Esophagus squamous epithelium (tissue), 5 donors: ENCODE measurements at regions not wholly inside any gene's neighbourhood (a gene's known extent, or its start where the extent isn't known, plus 50 kb on each side); places are given as distances from the start of the nearest gene placed in this dataset.

Experiments used
- DNase-seq: peaks from one replicate; lab custom pipeline; 2025; lab: John Stamatoyannopoulos, UW
- H3K27ac ChIP-seq, 4 donors: fragments of 200-600 bp; sonication (generic); one replicate each; pipeline ENCODE4 v1.5.1; 2016 to 2019; ENCODE audit warnings: mild to moderate bottlenecking in 1 of 4
- H3K27me3 ChIP-seq, 4 donors: fragments of 200-600 bp; sonication (generic); 1 replicate in 3 of 4; 2 replicates in 1 of 4; pipeline versions ENCODE4 v1.5.1 to v1.6.0; 2017 to 2021; ENCODE audit warnings: antibody characterized with exemption in 1 of 4
- H3K36me3 ChIP-seq, 3 donors: fragments of 200-600 bp; sonication (generic); one replicate each; pipeline ENCODE4 v1.5.1; 2016 to 2019
- H3K4me1 ChIP-seq, 3 donors: fragments of 200-600 bp; sonication (generic); one replicate each; pipeline ENCODE4 v1.5.1; 2017 to 2019
- H3K4me3 ChIP-seq, 4 donors: fragments of 200-600 bp; sonication (generic); 1 replicate in 3 of 4; 2 replicates in 1 of 4; pipeline ENCODE4 v1.5.1; 2016 to 2019; ENCODE audit warnings: mild to moderate bottlenecking in 2 of 4, moderate library complexity in 1 of 4
- H3K9me3 ChIP-seq, 3 donors: fragments of 200-600 bp; sonication (generic); one replicate each; pipeline ENCODE4 v1.5.1; 2016 to 2019
- POLR2A ChIP-seq, 4 donors: fragments of 450-650 bp; IDR thresholded peaks; one replicate each; pipeline ENCODE4 v1.6.1; 2017; ENCODE audit warnings: antibody characterized with exemption in 4 of 4, mild to moderate bottlenecking in 4 of 4, moderate library complexity in 3 of 4
- WGBS, 2 donors: methylation state at CpG; one replicate each; pipeline ENCODE4 v1.1.5; 2018; 5-methylcytosine and 5-hydroxymethylcytosine counted together
- intact Hi-C: fragments of 100-400 bp; cut with DNase I; formaldehyde crosslinking; loops from one replicate; pipeline ENCODE4 v1.15.0; 2022
- TF ChIP-seq, protein P1 (sequence below), 6 experiments: fragments of 450-650 bp in 4 of 6; fragments of 200-600 bp in 2 of 6; sonication (generic) in 2 of 6; IDR thresholded peaks; one replicate each; pipeline ENCODE4 v1.5.1; 2016 to 2019; ENCODE audit warnings: antibody characterized with exemption in 6 of 6, mild to moderate bottlenecking in 4 of 6, moderate library complexity in 4 of 6
- donor health status: DM: yes; HTN: yes; CAD: no.

- Histone ChIP-seq H3K9me3 (no peaks in the 10 kb centered on the region), H3K27me3 (no peaks in the 10 kb centered on the region), H3K36me3 (no peaks in the 10 kb centered on the region), H3K4me1 (no peaks in the 10 kb centered on the region), H3K4me3 (no peak overlapping the region), H3K27ac (no peak overlapping the region)
- intact Hi-C loops = no loop called here
- DNase-seq = no peak
- TF ChIP-seq POLR2A (IDR thresholded peaks at IDR 0.05) = no peak
- TF ChIP-seq, protein P1, sequence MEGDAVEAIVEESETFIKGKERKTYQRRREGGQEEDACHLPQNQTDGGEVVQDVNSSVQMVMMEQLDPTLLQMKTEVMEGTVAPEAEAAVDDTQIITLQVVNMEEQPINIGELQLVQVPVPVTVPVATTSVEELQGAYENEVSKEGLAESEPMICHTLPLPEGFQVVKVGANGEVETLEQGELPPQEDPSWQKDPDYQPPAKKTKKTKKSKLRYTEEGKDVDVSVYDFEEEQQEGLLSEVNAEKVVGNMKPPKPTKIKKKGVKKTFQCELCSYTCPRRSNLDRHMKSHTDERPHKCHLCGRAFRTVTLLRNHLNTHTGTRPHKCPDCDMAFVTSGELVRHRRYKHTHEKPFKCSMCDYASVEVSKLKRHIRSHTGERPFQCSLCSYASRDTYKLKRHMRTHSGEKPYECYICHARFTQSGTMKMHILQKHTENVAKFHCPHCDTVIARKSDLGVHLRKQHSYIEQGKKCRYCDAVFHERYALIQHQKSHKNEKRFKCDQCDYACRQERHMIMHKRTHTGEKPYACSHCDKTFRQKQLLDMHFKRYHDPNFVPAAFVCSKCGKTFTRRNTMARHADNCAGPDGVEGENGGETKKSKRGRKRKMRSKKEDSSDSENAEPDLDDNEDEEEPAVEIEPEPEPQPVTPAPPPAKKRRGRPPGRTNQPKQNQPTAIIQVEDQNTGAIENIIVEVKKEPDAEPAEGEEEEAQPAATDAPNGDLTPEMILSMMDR (IDR thresholded peaks at IDR 0.05) = no peak
- WGBS, 2 donors = 88 to 89% methylated on average over 2 of the region's 2 CpGs
Observed at GRCh38 chr13:103312467-103312866, 246.2 kb upstream of the SLC10A2 start.

DNA sequence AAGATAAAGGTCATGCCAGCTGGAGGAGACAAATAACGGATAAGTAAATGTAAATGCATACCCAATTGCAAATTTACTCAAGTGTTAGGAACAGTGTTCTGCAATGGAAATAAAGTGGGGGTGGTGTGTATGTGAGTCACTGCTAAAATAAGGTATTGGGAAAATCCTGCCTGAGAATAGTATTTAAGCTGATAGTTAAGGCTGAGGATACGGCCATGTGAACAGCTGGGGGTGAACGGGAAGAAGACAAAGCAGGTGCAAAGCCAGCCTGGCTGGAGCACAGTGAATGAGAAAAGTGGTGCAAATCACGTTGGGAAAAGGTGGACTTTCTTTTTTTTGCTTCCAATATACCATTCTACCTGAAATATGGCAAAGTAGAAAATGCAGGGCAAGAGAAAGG lies 242.4 kb upstream of the SLC10A2 start:
- no peak overlapping the region for H3K4me3 ChIP-seq
- DNase-seq = no peak
- TF ChIP-seq, protein P1 (IDR thresholded peaks at IDR 0.05) = no peak
- no peak for TF ChIP-seq POLR2A (IDR thresholded peaks at IDR 0.05)
- intact Hi-C loops = no loop called here
- WGBS, 2 donors = 69 to 72% methylated on average over 4 of the region's 4 CpGs
- H3K27ac ChIP-seq = no peak overlapping the region
- no peaks in the 10 kb centered on the region for H3K27me3 ChIP-seq
- no peaks in the 10 kb centered on the region for H3K36me3 ChIP-seq
- no peaks in the 10 kb centered on the region for H3K4me1 ChIP-seq
- H3K9me3 ChIP-seq = no peaks in the 10 kb centered on the region

- intact Hi-C loops = no loop called here
- WGBS, 2 donors = 75 to 85% methylated on average over 7 of the region's 7 CpGs
- DNase-seq = no peak
- TF ChIP-seq, protein P1 (IDR thresholded peaks at IDR 0.05) = no peak
- no peak for TF ChIP-seq POLR2A (IDR thresholded peaks at IDR 0.05)
- no peak overlapping the region for H3K27ac ChIP-seq
- no peaks in the 10 kb centered on the region for H3K36me3 ChIP-seq
- H3K4me1 ChIP-seq = no peaks in the 10 kb centered on the region
- no peak overlapping the region for H3K4me3 ChIP-seq
- H3K9me3 ChIP-seq = no peaks in the 10 kb centered on the region
- no peaks in the 10 kb centered on the region for H3K27me3 ChIP-seq
Observed at GRCh38 chr13:103306163-103306562, 239.9 kb upstream of the SLC10A2 start.

DNA sequence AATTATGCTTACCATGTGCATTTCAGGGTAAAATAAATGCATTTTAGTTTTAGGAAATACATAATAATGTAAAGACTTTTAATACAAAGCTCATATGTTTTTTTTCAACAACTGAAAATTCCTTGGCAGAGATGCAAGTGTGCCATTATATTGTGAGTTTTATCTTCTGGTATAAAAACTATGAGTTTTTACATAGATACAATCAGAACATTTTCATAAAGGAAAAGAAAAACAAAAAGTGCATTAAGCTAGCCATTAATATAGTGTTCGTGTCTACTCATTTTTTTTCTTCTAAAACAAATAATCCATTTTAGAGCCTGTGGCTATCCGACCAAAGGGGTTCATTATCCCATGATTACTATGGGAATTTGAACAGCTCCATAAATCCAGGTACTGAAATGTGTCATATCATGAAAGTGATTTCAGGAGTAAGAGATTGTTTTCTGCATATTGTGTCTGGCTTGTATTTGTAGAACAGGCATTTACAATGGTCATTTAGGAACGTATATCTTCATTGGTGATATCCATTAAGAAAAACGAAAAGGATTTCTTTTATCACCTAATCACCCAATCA lies 236.9 kb upstream of the SLC10A2 start:
- DNase-seq = no peak
- H3K4me3 ChIP-seq = no peak overlapping the region
- no peaks in the 10 kb centered on the region for H3K4me1 ChIP-seq
- H3K9me3 ChIP-seq = no peaks in the 10 kb centered on the region
- no peak overlapping the region for H3K27ac ChIP-seq
- 61 to 64% methylated on average over 4 of the region's 4 CpGs for WGBS, 2 donors
- no peak for TF ChIP-seq POLR2A (IDR thresholded peaks at IDR 0.05)
- TF ChIP-seq, protein P1 (IDR thresholded peaks at IDR 0.05) = no peak
- no peaks in the 10 kb centered on the region for H3K36me3 ChIP-seq
- intact Hi-C loops = no loop called here
- no peaks in the 10 kb centered on the region for H3K27me3 ChIP-seq

DNA sequence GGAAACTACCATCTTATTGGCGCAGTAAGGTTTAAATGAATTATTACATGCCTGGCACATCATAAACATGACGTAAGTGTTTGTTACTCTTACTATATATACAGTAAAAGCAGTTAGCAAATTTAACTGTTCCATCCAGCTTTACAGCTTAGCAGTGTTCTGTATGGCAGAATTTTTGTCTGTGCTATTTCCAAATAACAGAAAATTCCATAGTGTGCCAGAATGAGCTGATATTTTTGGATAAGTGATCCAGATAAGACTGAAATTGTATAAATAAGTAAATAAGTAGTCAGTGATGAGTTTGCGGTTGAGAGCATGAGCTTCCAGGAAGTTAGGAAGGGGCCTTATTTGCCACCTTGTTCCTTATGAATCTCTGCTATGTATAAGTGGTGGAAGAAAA lies 236.5 kb upstream of the SLC10A2 start:
- intact Hi-C loops = no loop called here
- no peaks in the 10 kb centered on the region for H3K27me3 ChIP-seq
- H3K4me1 ChIP-seq = no peaks in the 10 kb centered on the region
- WGBS, 2 donors = 65 to 74% methylated on average over 3 of the region's 3 CpGs
- no peaks in the 10 kb centered on the region for H3K36me3 ChIP-seq
- TF ChIP-seq, protein P1 (IDR thresholded peaks at IDR 0.05) = no peak
- TF ChIP-seq POLR2A (IDR thresholded peaks at IDR 0.05) = no peak
- H3K27ac ChIP-seq = no peak overlapping the region
- no peak for DNase-seq
- no peaks in the 10 kb centered on the region for H3K9me3 ChIP-seq
- no peak overlapping the region for H3K4me3 ChIP-seq
